ENCODE measurements at regions not wholly inside any gene's neighbourhood (a gene's known extent, or its start where the extent isn't known, plus 50 kb on each side); places are given as distances from the start of the nearest gene placed in this dataset.

DNA sequence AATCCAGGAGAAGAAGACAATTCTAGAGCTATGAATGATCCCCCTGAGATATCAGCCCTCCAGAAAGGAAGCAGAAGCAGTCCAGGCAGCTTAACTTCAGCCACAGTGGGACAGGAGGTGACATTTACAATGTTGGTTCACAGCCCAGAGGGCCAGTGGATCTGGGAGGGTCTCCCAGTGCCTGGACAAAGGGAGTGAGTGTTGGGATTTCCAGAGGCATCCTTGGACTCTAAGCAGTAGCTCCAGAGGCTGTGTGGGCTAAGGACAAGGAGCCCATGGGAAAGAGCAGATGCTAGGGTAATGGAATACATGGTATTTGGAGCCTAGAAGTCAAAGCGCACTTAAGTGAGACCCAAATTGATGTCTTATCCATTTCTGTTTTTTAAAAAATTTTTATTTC is 97.4 kb upstream of the NUPR2 start:
- TF ChIP-seq, protein P1, sequence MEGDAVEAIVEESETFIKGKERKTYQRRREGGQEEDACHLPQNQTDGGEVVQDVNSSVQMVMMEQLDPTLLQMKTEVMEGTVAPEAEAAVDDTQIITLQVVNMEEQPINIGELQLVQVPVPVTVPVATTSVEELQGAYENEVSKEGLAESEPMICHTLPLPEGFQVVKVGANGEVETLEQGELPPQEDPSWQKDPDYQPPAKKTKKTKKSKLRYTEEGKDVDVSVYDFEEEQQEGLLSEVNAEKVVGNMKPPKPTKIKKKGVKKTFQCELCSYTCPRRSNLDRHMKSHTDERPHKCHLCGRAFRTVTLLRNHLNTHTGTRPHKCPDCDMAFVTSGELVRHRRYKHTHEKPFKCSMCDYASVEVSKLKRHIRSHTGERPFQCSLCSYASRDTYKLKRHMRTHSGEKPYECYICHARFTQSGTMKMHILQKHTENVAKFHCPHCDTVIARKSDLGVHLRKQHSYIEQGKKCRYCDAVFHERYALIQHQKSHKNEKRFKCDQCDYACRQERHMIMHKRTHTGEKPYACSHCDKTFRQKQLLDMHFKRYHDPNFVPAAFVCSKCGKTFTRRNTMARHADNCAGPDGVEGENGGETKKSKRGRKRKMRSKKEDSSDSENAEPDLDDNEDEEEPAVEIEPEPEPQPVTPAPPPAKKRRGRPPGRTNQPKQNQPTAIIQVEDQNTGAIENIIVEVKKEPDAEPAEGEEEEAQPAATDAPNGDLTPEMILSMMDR (conservative IDR thresholded peaks at IDR 0.05; ENCODE audit: low read depth, low read length), result no peak
- TF ChIP-seq MXI1 (IDR thresholded peaks at IDR 0.05; ENCODE audit: borderline replicate concordance, low read depth, low read length) (no peak), RFX5 (IDR thresholded peaks at IDR 0.05; ENCODE audit: low read depth, low read length) (no peak), SMC3 (IDR thresholded peaks at IDR 0.05; ENCODE audit: low read depth, low read length) (no peak), CHD1 (IDR thresholded peaks at IDR 0.05; ENCODE audit: low read depth, low read length) (no peak), POLR2A (IDR thresholded peaks at IDR 0.05; ENCODE audit: low read depth, low read length) (no peak), RAD21 (IDR thresholded peaks at IDR 0.05; ENCODE audit: low read length) (no peak), CEBPB (IDR thresholded peaks at IDR 0.05; ENCODE audit: low read depth, low read length) (no peak)
